ENCODE measurements at regions not wholly inside any gene's neighbourhood (a gene's known extent, or its start where the extent isn't known, plus 50 kb on each side); places are given as distances from the start of the nearest gene placed in this dataset.

DNA sequence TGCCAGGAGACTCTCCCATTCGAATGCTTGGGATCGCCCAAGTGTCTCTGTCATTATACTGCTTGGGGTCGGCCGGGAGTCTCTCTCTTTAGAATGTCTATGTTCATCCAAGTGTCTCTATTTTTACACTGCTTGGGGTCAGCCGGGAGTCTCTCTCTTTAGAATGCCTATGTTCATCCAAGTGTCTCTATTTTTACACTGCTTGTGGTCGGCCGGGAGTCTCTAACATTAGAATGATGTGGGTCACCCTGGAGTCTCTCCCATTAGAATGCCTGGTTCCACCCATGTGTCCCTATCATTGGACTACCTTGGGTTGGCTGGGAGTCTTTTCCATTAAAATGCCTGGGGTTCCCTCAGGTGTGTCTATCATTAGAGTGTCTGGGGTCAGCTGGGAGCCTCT lies 2230.4 kb downstream of the TP53TG3F start:
- Histone ChIP-seq H3K27ac (no peak overlapping the region), H3K36me3 (no peaks in the 10 kb centered on the region), H3K4me1 (no peaks in the 10 kb centered on the region), H3K9me3 (no peaks in the 10 kb centered on the region), H3K27me3 (no peaks in the 10 kb centered on the region), H3K4me3 (no peak overlapping the region)
- DNase-seq (no peak), ATAC-seq (no peak)
- TF ChIP-seq, protein P1, sequence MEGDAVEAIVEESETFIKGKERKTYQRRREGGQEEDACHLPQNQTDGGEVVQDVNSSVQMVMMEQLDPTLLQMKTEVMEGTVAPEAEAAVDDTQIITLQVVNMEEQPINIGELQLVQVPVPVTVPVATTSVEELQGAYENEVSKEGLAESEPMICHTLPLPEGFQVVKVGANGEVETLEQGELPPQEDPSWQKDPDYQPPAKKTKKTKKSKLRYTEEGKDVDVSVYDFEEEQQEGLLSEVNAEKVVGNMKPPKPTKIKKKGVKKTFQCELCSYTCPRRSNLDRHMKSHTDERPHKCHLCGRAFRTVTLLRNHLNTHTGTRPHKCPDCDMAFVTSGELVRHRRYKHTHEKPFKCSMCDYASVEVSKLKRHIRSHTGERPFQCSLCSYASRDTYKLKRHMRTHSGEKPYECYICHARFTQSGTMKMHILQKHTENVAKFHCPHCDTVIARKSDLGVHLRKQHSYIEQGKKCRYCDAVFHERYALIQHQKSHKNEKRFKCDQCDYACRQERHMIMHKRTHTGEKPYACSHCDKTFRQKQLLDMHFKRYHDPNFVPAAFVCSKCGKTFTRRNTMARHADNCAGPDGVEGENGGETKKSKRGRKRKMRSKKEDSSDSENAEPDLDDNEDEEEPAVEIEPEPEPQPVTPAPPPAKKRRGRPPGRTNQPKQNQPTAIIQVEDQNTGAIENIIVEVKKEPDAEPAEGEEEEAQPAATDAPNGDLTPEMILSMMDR (IDR thresholded peaks at IDR 0.05), result no peak
- no peak for TF ChIP-seq POLR2A (IDR thresholded peaks at IDR 0.05)
- 59% methylated on average over 5 of the region's 7 CpGs for WGBS (ENCODE audit: insufficient coverage, low coverage, low lambda C conversion rate, missing lambda C conversion rate)
- intact Hi-C loops (cut with DNase I), result no loop called here

DNA sequence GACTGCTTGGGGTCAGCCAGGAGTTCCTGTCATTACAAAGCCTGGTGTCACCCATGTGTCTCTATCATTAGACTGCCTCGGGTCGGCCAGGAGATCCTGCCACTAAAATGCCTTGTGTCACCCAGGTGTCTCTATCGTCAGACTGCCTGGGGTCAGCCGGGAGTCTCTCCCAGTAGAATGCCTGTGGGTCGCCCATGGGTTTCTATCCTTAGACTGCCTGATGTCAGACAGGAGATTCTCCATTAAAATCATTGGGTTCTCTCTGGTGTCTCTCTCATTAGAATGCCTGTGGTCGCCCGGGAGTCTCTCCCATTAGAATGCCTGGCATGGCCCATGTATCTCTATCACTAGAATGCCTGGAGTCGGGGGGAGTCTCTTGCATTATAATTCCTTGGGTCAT lies 2231.0 kb downstream of the TP53TG3F start:
- TF ChIP-seq POLR2A (IDR thresholded peaks at IDR 0.05), result no peak
- TF ChIP-seq, protein P1 (IDR thresholded peaks at IDR 0.05), result no peak
- intact Hi-C loops (cut with DNase I), result no loop called here
- Histone ChIP-seq H3K9me3 (no peaks in the 10 kb centered on the region), H3K27me3 (no peaks in the 10 kb centered on the region), H3K36me3 (no peaks in the 10 kb centered on the region), H3K4me1 (no peaks in the 10 kb centered on the region), H3K27ac (no peak overlapping the region), H3K4me3 (no peak overlapping the region)
- DNase-seq (peak in 1 of 3 donors; percentile 26), ATAC-seq (no peak)
- WGBS (ENCODE audit: insufficient coverage, low coverage, low lambda C conversion rate, missing lambda C conversion rate), result 67% methylated on average over 3 of the region's 8 CpGs

- TF ChIP-seq POLR2A (IDR thresholded peaks at IDR 0.05), result no peak
- TF ChIP-seq, protein P1 (IDR thresholded peaks at IDR 0.05), result no peak
- Histone ChIP-seq H3K9me3 (no peaks in the 10 kb centered on the region), H3K4me1 (no peaks in the 10 kb centered on the region), H3K27me3 (no peaks in the 10 kb centered on the region), H3K36me3 (no peaks in the 10 kb centered on the region), H3K4me3 (no peak overlapping the region), H3K27ac (no peak overlapping the region)
- ATAC-seq (no peak), DNase-seq (no peak)
- 40% methylated on average over 1 of the region's 5 CpGs for WGBS (ENCODE audit: insufficient coverage, low coverage, low lambda C conversion rate, missing lambda C conversion rate)
- intact Hi-C loops (cut with DNase I), result no loop called here
Measured at GRCh38 chr16:35691057-35691456, 2231.6 kb downstream of the TP53TG3F start.

DNA sequence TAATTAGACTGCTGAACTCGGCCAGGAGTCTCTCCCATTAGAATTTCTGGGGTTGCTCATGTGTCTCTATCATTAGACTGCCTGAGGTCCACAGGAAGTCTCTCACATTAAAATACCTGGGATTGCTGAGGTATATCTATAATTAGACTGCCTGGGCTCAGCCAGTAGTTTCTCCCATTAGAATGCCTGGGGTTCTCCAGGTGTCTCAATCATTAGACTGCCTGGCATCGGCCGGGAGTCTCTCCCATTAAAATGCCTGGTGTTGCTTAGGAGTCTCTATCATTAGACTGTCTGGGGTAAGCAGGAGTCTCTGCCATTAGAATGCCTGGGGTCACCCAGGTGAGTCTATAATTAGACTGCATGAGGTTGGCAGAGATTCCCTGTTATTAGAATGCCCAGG lies 2233.4 kb downstream of the TP53TG3F start:
- intact Hi-C loops (cut with DNase I), result no loop called here
- no peaks in the 10 kb centered on the region for H3K27me3 ChIP-seq
- no peaks in the 10 kb centered on the region for H3K4me1 ChIP-seq
- TF ChIP-seq POLR2A (IDR thresholded peaks at IDR 0.05), result no peak
- TF ChIP-seq, protein P1 (IDR thresholded peaks at IDR 0.05), result no peak
- H3K4me3 ChIP-seq, result no peak overlapping the region
- WGBS (ENCODE audit: insufficient coverage, low coverage, low lambda C conversion rate, missing lambda C conversion rate), result 70% methylated on average over 3 of the region's 3 CpGs
- no peak for DNase-seq
- no peak overlapping the region for H3K27ac ChIP-seq
- no peaks in the 10 kb centered on the region for H3K36me3 ChIP-seq
- no peak for ATAC-seq
- H3K9me3 ChIP-seq, result no peaks in the 10 kb centered on the region

- 85% methylated on average over 2 of the region's 2 CpGs for WGBS (ENCODE audit: insufficient coverage, low coverage, low lambda C conversion rate, missing lambda C conversion rate)
- DNase-seq, result no peak
- H3K9me3 ChIP-seq, result no peaks in the 10 kb centered on the region
Measured at GRCh38 chr16:35706901-35707300, 2247.5 kb downstream of the TP53TG3F start.

More at GRCh38 chr16:35706901-35707300, 2247.5 kb downstream of the TP53TG3F start:
- Histone ChIP-seq H3K4me1 (no peaks in the 10 kb centered on the region), H3K4me3 (no peak overlapping the region), H3K27me3 (no peaks in the 10 kb centered on the region), H3K36me3 (no peaks in the 10 kb centered on the region), H3K27ac (no peak overlapping the region)
- TF ChIP-seq POLR2A (IDR thresholded peaks at IDR 0.05), result no peak
- TF ChIP-seq, protein P1 (IDR thresholded peaks at IDR 0.05), result no peak
- no peak for ATAC-seq
- intact Hi-C loops (cut with DNase I), result no loop called here

Measured in right lobe of liver (tissue), 6 donors.